ENCODE measurements at regions not wholly inside any gene's neighbourhood (a gene's known extent, or its start where the extent isn't known, plus 50 kb on each side); places are given as distances from the start of the nearest gene placed in this dataset.

DNA sequence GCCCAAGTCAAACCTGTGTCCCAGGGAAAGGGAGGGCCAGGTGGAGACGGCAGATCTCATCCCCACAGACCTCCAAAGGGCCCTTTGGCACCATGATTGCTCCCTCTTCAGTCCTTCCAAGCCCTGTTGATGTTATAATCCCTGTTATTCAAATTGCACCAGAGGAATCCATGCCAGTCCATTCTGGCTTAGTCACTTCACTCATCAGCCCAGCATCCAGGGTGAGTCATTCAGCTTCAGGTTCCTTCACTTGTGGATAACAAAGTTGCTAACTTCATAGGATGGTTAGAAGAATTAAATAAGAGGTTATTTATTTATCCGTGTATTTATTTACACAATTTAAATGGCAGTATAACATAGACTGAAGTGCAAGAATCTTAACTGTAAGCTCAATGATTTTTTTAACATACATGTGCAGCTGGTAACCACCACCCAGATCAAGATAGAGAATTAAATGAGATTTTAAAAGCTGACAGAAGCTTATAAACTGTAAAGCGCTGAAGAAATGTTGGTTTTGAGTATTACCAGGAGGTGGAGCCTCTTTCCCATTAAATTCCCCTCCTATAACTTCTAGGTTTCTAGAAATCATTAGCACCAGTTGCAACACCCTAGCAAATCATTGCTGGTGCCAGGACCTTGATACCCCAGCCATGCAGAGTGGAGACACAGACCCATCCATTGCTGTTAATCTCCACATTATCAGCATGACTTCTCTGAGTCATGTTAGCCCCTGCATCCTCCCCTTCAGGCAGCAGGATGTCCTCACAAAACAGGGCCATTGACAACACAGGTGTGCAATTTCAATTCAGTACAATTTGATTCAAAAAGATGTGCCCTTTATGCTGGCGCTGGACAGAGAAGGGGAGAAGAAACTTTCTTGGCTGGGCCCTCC lies 77.4 kb downstream of the SEC61B start:
- CTCF ChIA-PET: interaction anchor here (0.9 to 1.0 kb wide), 2 partner anchors 115 to 1025 kb away, joined by 3 to 4 read pairs; no protein-coding TSS in a partner anchor
- no TSS peak for BruUV-seq (replicated peaks)
- Mint-ChIP-seq H3K36me3 (ENCODE audit: insufficient read depth, unreplicated experiment) (no peaks in the 10 kb centered on the region), H3K27ac (ENCODE audit: unreplicated experiment) (no peak overlapping the region), H3K9me3 (ENCODE audit: low read depth, unreplicated experiment) (no peaks in the 10 kb centered on the region), H3K27me3 (ENCODE audit: unreplicated experiment) (peaks cover 24% of the 10 kb centered on the region), H3K4me1 (ENCODE audit: low read depth, unreplicated experiment) (no peaks in the 10 kb centered on the region), H3K4me3 (ENCODE audit: low read depth, unreplicated experiment) (no peak overlapping the region)
- intact Hi-C loops (cut with micrococcal nuclease; ENCODE audit: unreplicated experiment): loop anchor here (5.0 kb wide), 1 partner anchor 508 kb away; no protein-coding TSS in a partner anchor
- peak; percentile 5 for DNase-seq
- TF ChIP-seq, protein P1, sequence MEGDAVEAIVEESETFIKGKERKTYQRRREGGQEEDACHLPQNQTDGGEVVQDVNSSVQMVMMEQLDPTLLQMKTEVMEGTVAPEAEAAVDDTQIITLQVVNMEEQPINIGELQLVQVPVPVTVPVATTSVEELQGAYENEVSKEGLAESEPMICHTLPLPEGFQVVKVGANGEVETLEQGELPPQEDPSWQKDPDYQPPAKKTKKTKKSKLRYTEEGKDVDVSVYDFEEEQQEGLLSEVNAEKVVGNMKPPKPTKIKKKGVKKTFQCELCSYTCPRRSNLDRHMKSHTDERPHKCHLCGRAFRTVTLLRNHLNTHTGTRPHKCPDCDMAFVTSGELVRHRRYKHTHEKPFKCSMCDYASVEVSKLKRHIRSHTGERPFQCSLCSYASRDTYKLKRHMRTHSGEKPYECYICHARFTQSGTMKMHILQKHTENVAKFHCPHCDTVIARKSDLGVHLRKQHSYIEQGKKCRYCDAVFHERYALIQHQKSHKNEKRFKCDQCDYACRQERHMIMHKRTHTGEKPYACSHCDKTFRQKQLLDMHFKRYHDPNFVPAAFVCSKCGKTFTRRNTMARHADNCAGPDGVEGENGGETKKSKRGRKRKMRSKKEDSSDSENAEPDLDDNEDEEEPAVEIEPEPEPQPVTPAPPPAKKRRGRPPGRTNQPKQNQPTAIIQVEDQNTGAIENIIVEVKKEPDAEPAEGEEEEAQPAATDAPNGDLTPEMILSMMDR (IDR thresholded peaks at IDR 0.05; ENCODE audit: unreplicated experiment): no peak

DNA sequence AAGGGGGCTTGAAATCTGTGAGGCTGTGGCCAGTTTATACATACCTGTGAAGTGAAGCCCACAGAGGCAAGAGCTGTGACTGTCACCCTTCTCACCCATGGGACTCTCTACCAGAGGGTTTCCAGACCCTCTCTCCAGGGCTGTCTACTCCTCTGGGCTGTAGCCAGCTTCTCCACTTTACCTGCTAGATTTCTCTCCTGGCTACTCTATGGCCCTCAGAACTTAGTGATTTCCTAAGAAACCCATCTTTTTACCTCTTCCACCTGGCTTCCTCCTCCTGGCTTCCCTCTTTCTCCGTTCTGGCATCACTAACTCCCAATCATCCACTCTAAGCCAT lies 78.0 kb downstream of the SEC61B start:
- H3K36me3 Mint-ChIP-seq (ENCODE audit: insufficient read depth, unreplicated experiment): no peaks in the 10 kb centered on the region

DNA sequence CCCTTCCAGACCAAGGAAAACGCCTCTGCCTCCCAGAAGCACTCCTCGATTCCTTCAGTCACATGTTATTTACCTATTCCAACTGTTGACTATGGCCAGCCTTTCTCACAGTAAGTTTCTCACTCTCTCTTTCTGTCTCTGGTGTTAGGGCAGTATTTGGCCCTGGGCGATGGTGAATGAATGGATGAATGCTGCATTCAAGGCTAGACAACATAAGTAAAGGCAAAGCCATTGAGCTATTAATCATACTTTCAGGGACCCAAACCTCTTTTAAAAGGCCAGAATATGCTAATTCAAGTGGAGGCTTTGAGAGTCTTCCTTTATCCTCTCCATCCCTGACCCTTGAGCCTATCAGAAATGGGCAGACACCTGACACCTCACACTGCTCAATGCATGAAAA lies 78.5 kb downstream of the SEC61B start:
- TF ChIP-seq, protein P1 (IDR thresholded peaks at IDR 0.05; ENCODE audit: unreplicated experiment): no peak

More for the DNA sequence above, 78.0 kb downstream of the SEC61B start:
- Mint-ChIP-seq H3K27me3 (ENCODE audit: unreplicated experiment) (peaks cover 18% of the 10 kb centered on the region), H3K27ac (ENCODE audit: unreplicated experiment) (no peak overlapping the region), H3K4me3 (ENCODE audit: low read depth, unreplicated experiment) (no peak overlapping the region), H3K9me3 (ENCODE audit: low read depth, unreplicated experiment) (no peaks in the 10 kb centered on the region), H3K4me1 (ENCODE audit: low read depth, unreplicated experiment) (no peaks in the 10 kb centered on the region)
- TF ChIP-seq, protein P1 (IDR thresholded peaks at IDR 0.05; ENCODE audit: unreplicated experiment): no peak
- DNase-seq: no peak
- CTCF ChIA-PET: interaction anchor here (0.9 kb wide), 1 partner anchor 1025 kb away, joined by 3 read pairs; no protein-coding TSS in a partner anchor
- intact Hi-C loops (cut with micrococcal nuclease; ENCODE audit: unreplicated experiment): no loop called here
- no TSS peak for BruUV-seq (replicated peaks)

DNA sequence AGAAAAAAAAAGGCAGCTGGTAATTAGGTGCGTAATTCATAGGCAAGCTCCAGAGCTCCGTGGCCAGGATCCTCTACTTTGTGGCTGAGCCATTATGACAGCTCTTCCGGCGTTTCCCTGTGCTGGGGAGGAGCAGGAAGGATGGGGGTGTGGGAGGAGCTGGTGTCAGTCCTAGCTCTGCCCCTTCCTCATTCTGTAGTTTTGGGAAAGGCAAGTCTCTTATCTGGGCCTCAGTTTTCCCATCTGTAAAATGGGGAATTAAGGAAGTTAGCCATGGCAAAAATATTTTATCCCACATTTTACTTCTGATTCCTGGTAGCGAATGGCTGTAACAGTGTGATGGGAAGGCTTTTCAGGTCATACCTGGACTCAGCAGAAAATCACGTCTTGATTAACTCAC lies 81.1 kb downstream of the SEC61B start:
- no peaks in the 10 kb centered on the region for H3K9me3 Mint-ChIP-seq (ENCODE audit: low read depth, unreplicated experiment)
- no peak for DNase-seq
- no peaks in the 10 kb centered on the region for H3K4me1 Mint-ChIP-seq (ENCODE audit: low read depth, unreplicated experiment)
- intact Hi-C loops (cut with micrococcal nuclease; ENCODE audit: unreplicated experiment): no loop called here
- TF ChIP-seq, protein P1 (IDR thresholded peaks at IDR 0.05; ENCODE audit: unreplicated experiment): no peak
- no TSS peak for BruUV-seq (replicated peaks)
- H3K36me3 Mint-ChIP-seq (ENCODE audit: insufficient read depth, unreplicated experiment): no peaks in the 10 kb centered on the region
- no peak overlapping the region for H3K4me3 Mint-ChIP-seq (ENCODE audit: low read depth, unreplicated experiment)
- CTCF ChIA-PET: no interaction called here
- peaks cover 13% of the 10 kb centered on the region for H3K27me3 Mint-ChIP-seq (ENCODE audit: unreplicated experiment)
- H3K27ac Mint-ChIP-seq (ENCODE audit: unreplicated experiment): no peak overlapping the region

More for the DNA sequence above, 78.5 kb downstream of the SEC61B start:
- Mint-ChIP-seq H3K27me3 (ENCODE audit: unreplicated experiment) (peaks cover 13% of the 10 kb centered on the region), H3K9me3 (ENCODE audit: low read depth, unreplicated experiment) (no peaks in the 10 kb centered on the region), H3K4me3 (ENCODE audit: low read depth, unreplicated experiment) (no peak overlapping the region), H3K4me1 (ENCODE audit: low read depth, unreplicated experiment) (no peaks in the 10 kb centered on the region), H3K27ac (ENCODE audit: unreplicated experiment) (no peak overlapping the region), H3K36me3 (ENCODE audit: insufficient read depth, unreplicated experiment) (no peaks in the 10 kb centered on the region)
- intact Hi-C loops (cut with micrococcal nuclease; ENCODE audit: unreplicated experiment): no loop called here
- CTCF ChIA-PET: no interaction called here
- no peak for DNase-seq
- BruUV-seq (replicated peaks): no TSS peak
